ENCODE measurements at regions not wholly inside any gene's neighbourhood (a gene's known extent, or its start where the extent isn't known, plus 50 kb on each side); places are given as distances from the start of the nearest gene placed in this dataset.

DNA sequence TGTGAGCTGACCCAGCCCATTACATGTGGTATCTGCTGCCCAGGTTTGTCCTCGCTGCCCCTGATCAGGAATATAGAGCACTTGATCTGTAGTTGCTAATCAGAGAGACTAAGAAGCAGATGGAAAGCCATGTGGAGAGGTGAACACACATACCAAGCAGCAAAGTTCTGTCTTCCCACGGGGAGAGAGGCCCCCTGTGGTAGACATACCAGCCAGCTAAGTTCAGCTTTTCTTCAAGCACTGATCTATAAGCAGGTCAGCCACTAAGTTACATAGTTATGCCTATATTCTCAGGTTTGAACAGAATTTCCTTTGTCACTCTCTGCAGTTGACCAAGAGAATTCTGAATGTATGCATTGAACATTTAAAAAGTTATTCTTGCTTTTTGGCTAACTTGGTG, 76.4 kb downstream of the DDX3Y start:
- Mint-ChIP-seq H3K27me3 (peaks cover 0 to 11% of the 10 kb centered on the region in 2 donors), H3K9me3 (no peaks in the 10 kb centered on the region), H3K4me3 (no peak overlapping the region), H3K36me3 (ENCODE audit: insufficient read depth) (no peaks in the 10 kb centered on the region), H3K4me1 (ENCODE audit: low read depth in 2 of 2) (no peaks in the 10 kb centered on the region), H3K27ac (no peak overlapping the region)
- no peak for DNase-seq
- ATAC-seq (replicated peaks) = no peak

DNA sequence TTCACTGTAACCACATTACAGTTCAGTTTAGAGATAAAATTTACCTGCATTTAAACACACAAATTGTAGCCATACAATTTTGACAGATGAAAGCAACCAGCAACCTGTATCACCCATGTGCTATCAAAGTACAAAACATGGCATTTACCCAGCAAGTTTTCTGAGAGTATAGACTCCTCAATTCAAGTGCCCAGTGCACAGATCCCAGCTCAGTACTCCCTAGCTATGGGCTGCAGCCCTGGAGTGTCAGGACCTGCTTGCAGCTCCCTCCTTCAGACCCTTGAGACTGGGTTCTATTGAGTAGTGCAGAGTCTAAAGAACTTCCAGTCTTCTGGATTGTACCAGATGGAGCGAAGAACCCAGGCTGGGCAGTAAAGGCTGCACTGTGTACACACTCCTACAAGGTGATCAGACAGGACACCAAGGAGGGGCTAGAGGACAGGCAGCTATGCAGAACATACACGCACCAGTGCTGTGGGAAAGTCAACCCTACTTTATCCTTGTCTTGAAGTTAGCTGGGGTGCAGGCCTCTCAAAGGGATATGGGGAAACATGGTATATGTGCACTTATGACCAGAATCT, 77.7 kb downstream of the DDX3Y start:
- no peaks in the 10 kb centered on the region for H3K36me3 Mint-ChIP-seq (ENCODE audit: insufficient read depth)
- no peak overlapping the region for H3K4me3 Mint-ChIP-seq
- peaks cover 0 to 5% of the 10 kb centered on the region in 2 donors for H3K27me3 Mint-ChIP-seq
- no peak for ATAC-seq (replicated peaks)
- H3K27ac Mint-ChIP-seq = no peak overlapping the region
- no peaks in the 10 kb centered on the region for H3K9me3 Mint-ChIP-seq
- H3K4me1 Mint-ChIP-seq (ENCODE audit: low read depth in 2 of 2) = no peaks in the 10 kb centered on the region
- no peak for DNase-seq

DNA sequence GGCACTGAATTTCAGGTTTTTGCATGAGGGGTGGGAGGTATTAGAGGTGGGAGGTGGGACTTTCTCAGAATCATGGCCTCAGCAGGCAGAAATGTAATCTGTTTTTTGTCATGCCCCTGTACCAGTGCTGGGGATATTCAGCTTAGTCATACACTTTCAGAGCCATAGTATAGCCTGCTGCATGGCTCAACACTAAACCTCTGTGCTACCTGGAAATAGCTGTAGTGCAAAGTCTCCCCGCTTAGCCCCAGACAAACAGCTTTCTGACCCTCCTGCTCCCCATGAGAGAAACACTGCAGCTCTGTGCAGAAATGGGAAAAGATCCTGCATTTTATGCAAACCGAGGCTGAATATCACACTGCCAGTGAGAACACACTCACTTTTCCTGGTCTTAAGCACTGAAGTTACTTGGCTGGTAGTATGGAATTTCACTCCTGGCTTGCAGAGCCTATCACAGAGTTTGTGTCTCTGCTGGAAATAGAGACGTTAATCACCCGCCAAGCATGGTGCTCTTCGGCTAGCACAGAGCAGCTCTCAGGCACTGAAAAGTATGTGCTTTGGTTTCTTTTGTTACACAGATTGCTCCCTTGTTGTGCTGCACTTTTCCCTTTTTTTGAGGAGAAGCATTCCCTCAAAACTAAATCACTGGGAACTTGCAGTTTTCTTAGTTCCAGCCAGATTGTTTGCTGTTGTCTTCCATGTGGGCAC, 80.1 kb downstream of the DDX3Y start:
- DNase-seq (no peak), ATAC-seq (replicated peaks) (no peak)
- Mint-ChIP-seq H3K4me1 (ENCODE audit: low read depth in 2 of 2) (no peaks in the 10 kb centered on the region), H3K4me3 (no peak overlapping the region), H3K27ac (no peak overlapping the region), H3K36me3 (ENCODE audit: insufficient read depth) (peaks cover 2% of the 10 kb centered on the region), H3K27me3 (peaks cover 0 to 10% of the 10 kb centered on the region in 2 donors), H3K9me3 (no peaks in the 10 kb centered on the region)

DNA sequence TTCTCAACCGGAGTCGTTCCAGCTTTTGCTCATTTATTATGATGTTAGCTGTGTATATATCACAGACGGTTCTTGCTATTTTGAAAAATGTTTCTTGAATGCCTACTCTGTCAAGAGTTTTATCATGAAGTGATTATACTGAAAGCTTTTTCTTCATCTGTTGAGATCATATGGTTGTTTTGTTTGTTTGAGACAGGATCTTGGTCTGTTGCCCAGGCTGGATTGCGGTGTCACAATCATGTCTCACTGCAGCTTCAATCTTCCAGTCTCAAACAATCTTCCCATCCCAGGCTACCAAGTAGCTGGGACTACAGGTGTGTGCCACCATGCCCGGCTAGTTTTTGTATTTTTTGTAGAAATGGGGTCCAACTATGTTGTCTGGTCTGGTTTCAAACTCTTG, 112.8 kb downstream of the DDX3Y start:
- ATAC-seq (replicated peaks) = no peak
- H3K36me3 Mint-ChIP-seq (ENCODE audit: insufficient read depth) = no peaks in the 10 kb centered on the region
- no peak for DNase-seq
- H3K4me3 Mint-ChIP-seq = no peak overlapping the region
- H3K27ac Mint-ChIP-seq = no peak overlapping the region
- H3K27me3 Mint-ChIP-seq = peaks cover 5 to 7% of the 10 kb centered on the region in 2 donors
- no peaks in the 10 kb centered on the region for H3K4me1 Mint-ChIP-seq (ENCODE audit: low read depth in 2 of 2)
- no peaks in the 10 kb centered on the region for H3K9me3 Mint-ChIP-seq

DNA sequence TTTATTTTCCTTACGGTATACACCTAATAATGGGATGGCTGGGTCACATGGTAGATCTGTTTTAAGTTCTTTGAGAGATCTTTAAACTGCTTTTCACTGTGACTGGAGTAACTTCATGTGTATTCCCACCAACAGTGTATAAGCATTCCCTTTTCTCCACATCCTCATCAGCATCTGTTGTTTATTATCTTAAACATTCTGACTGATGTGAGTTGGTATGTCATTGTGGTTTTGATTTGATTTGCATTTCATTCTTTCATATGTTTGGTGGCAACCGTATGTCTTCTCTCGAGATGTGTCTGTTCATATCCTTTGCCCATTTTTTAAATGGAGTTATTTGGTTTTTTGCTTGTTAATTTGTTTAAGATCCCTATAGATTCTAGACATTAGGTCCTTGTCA, 114.8 kb downstream of the DDX3Y start:
- H3K4me3 Mint-ChIP-seq = no peak overlapping the region

DNA sequence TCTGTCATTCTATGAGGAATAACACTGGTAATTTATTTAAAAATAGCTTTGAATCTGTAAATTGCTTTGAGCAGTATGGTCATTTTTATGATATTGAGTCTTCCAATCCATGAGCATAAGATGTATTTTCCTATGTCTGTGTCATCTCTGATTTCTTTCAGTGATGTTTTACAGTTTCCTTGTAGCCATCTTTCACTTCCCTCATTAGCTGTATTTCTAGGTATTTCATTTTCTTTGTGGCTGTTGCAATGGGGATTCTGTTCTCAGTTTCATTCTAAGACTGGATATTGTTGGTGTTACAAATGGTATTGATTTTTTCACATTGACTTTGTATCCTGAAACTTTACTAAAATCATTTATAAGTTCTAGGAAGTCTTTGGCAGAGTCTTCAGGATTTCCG, 116.2 kb downstream of the DDX3Y start:
- Mint-ChIP-seq H3K4me3 (no peak overlapping the region), H3K36me3 (ENCODE audit: insufficient read depth) (no peaks in the 10 kb centered on the region), H3K27me3 (peaks cover 5 to 7% of the 10 kb centered on the region in 2 donors), H3K4me1 (ENCODE audit: low read depth in 2 of 2) (no peaks in the 10 kb centered on the region), H3K27ac (no peak overlapping the region), H3K9me3 (no peaks in the 10 kb centered on the region)
- no peak for ATAC-seq (replicated peaks)
- DNase-seq = no peak

More for the DNA sequence above, 114.8 kb downstream of the DDX3Y start:
- Mint-ChIP-seq H3K27ac (no peak overlapping the region), H3K4me1 (ENCODE audit: low read depth in 2 of 2) (no peaks in the 10 kb centered on the region), H3K36me3 (ENCODE audit: insufficient read depth) (no peaks in the 10 kb centered on the region), H3K27me3 (peaks cover 5 to 7% of the 10 kb centered on the region in 2 donors), H3K9me3 (no peaks in the 10 kb centered on the region)
- no peak for ATAC-seq (replicated peaks)
- DNase-seq = no peak

DNA sequence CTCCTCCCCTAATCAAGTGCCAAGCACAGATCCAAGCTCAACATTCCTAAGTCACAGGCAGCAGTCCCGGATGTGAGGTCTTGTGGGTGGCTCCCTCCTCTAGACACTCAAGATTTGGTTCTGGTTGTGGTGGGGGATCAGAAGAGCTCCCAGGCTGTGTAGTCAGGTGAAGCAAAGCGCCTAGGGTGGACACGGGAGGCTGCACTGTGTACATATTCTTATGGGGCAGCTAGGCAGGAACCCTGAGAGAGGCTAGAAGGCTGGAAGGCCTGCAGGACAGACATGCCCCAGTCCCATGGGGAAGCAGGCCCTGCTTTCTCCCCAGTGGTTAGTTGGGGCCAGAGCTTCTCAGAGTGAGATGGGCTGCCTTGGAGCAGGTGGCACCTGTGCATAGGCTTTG, 118.9 kb downstream of the DDX3Y start:
- no peak overlapping the region for H3K4me3 Mint-ChIP-seq
- no peak for DNase-seq
- peaks cover 0 to 2% of the 10 kb centered on the region in 2 donors for H3K9me3 Mint-ChIP-seq
- ATAC-seq (replicated peaks) = no peak
- peaks cover 7 to 17% of the 10 kb centered on the region in 2 donors for H3K27me3 Mint-ChIP-seq
- no peaks in the 10 kb centered on the region for H3K36me3 Mint-ChIP-seq (ENCODE audit: insufficient read depth)
- H3K4me1 Mint-ChIP-seq (ENCODE audit: low read depth in 2 of 2) = no peaks in the 10 kb centered on the region
- no peak overlapping the region for H3K27ac Mint-ChIP-seq

DNA sequence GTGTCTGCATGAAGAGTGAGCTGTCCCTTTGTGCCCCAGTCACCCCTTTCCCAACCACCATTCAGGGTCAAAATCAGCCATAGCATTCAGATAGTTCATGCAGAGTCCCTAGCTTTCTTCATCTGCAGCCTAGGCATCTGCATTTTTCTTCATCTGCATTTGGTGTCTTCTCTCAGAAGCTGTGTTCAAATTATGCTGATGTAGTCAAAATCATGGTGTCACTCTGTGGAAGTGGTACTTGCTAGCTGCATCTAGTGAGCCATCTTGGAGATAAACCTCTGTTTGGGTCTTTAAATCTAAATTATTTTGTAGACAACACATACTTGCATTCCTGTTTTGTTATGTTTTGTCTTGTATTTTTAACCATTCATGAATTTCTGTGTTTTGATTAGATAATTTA, 119.8 kb downstream of the DDX3Y start:
- Mint-ChIP-seq H3K4me3 (no peak overlapping the region), H3K27me3 (peaks cover 7 to 17% of the 10 kb centered on the region in 2 donors), H3K36me3 (ENCODE audit: insufficient read depth) (no peaks in the 10 kb centered on the region), H3K9me3 (peaks cover 0 to 3% of the 10 kb centered on the region in 2 donors), H3K27ac (no peak overlapping the region), H3K4me1 (ENCODE audit: low read depth in 2 of 2) (no peaks in the 10 kb centered on the region)
- ATAC-seq (replicated peaks) = no peak
- no peak for DNase-seq

DNA sequence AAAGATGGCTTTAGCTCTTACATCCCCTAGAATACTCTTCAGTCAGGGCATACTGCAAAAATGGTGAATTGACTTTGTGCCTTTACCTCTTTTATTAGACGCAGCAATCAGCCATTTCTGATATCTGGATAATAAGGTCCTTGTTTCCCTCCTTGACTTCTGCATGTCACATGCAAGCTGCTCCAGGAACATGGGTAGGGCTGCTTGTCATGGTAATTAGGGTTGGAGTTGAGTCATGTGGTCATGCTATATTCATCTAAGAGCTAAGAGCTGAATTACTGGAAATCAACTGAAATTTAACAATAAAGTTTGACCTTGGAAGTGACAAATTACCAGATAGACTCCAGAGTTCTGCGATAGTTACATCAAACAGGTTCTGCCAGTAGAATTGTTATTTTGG, 122.2 kb downstream of the DDX3Y start:
- no peak overlapping the region for H3K27ac Mint-ChIP-seq
- no peaks in the 10 kb centered on the region for H3K36me3 Mint-ChIP-seq (ENCODE audit: insufficient read depth)
- H3K4me1 Mint-ChIP-seq (ENCODE audit: low read depth in 2 of 2) = no peaks in the 10 kb centered on the region
- peaks cover 0 to 6% of the 10 kb centered on the region in 2 donors for H3K9me3 Mint-ChIP-seq
- no peak overlapping the region for H3K4me3 Mint-ChIP-seq
- DNase-seq (no peak), ATAC-seq (replicated peaks) (no peak)
- peaks cover 0 to 22% of the 10 kb centered on the region in 2 donors for H3K27me3 Mint-ChIP-seq

DNA sequence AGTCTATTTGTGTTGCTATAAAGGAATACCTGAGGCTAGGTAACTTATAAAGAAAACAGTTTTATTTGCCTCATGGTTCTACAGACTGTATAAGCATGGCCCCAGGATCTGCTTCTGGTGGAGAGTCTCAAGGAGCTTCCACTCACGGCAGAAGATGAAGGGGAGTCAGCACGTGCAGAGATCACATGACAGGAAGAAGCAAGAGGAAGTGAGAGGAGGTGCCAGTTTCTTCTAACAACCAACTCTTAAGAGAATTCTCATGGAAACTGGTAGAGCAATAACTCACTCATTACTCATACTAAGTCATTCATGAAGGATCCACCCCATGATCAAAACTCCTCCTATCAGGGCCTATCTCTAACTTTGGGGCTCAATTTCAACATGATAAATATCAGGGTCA, 135.6 kb downstream of the DDX3Y start:
- no peak for ATAC-seq (replicated peaks)
- no peak overlapping the region for H3K4me3 Mint-ChIP-seq
- peaks cover 0 to 5% of the 10 kb centered on the region in 2 donors for H3K9me3 Mint-ChIP-seq
- H3K27me3 Mint-ChIP-seq = peaks cover 0 to 29% of the 10 kb centered on the region in 2 donors
- no peaks in the 10 kb centered on the region for H3K4me1 Mint-ChIP-seq (ENCODE audit: low read depth in 2 of 2)
- no peak overlapping the region for H3K27ac Mint-ChIP-seq
- peaks cover 3% of the 10 kb centered on the region for H3K36me3 Mint-ChIP-seq (ENCODE audit: insufficient read depth)
- DNase-seq = no peak

DNA sequence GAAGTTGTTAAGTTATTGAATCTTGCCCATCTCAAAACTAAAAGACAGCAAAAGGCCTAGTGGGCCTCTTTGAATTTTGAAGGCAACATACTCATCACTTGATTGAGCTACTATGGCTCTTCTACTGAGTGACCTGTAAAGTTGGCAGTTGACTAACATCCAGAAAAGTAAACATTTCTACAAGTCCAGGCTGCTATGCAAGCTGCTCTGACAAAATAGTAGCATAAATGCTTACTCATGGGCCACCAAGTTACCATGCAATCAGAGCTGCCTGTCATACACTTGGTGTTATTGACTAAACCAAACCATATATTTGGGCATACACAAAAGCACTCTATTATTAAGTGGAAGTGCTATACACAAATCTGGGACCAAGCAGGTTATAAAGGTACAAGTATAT, 148.8 kb downstream of the DDX3Y start:
- ATAC-seq (replicated peaks) (no peak), DNase-seq (no peak)
- no peaks in the 10 kb centered on the region for H3K36me3 Mint-ChIP-seq (ENCODE audit: insufficient read depth)
- H3K27me3 Mint-ChIP-seq = no peaks in the 10 kb centered on the region
- no peak overlapping the region for H3K27ac Mint-ChIP-seq
- H3K4me3 Mint-ChIP-seq = no peak overlapping the region
- no peaks in the 10 kb centered on the region for H3K4me1 Mint-ChIP-seq (ENCODE audit: low read depth in 2 of 2)
- peaks cover 0 to 6% of the 10 kb centered on the region in 2 donors for H3K9me3 Mint-ChIP-seq

DNA sequence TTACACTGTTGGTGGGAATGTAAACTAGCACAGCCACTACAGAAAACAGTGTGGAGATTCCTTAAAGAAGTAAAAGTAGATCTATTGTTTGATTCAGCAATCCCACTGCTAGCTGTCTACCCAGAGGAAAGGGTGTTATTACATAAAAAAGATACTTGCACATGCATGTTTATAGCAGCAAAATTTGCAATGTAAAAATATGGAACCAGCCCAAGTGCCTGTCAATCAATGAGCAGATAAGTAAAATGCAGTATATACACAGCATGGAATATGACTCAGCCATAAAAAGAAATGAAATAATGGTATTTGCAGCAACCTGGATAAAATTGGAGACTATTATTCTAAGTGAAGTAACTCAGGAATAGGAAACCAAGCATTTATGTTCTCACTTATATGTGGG, 161.7 kb downstream of the DDX3Y start:
- H3K9me3 Mint-ChIP-seq = no peaks in the 10 kb centered on the region
- H3K27me3 Mint-ChIP-seq = no peaks in the 10 kb centered on the region
- no peaks in the 10 kb centered on the region for H3K4me1 Mint-ChIP-seq (ENCODE audit: low read depth in 2 of 2)
- DNase-seq (no peak), ATAC-seq (replicated peaks) (no peak)
- no peaks in the 10 kb centered on the region for H3K36me3 Mint-ChIP-seq (ENCODE audit: insufficient read depth)
- H3K27ac Mint-ChIP-seq = no peak overlapping the region
- H3K4me3 Mint-ChIP-seq = no peak overlapping the region

DNA sequence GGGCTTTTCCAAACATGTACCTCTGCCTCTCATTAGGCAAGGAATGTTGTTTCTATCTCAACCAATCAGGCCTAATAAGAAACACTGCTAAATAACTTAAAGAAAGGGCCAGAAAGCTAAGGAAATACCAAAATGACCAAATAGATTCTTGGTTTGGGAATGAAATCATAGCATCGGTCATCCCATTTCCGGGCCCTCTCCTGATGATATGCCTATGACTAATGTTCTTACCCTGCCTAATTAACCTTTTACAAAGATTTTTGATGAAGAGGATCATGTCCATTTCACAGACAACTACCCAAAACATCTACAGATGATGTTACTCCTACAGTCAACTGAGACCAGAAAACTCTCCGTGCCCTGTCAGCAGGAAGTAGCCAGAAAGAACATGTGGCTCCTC, 164.0 kb downstream of the DDX3Y start:
- Mint-ChIP-seq H3K4me1 (ENCODE audit: low read depth in 2 of 2) (no peaks in the 10 kb centered on the region), H3K27ac (no peak overlapping the region), H3K27me3 (no peaks in the 10 kb centered on the region), H3K4me3 (no peak overlapping the region), H3K9me3 (no peaks in the 10 kb centered on the region), H3K36me3 (ENCODE audit: insufficient read depth) (no peaks in the 10 kb centered on the region)
- ATAC-seq (replicated peaks) (no peak), DNase-seq (no peak)

DNA sequence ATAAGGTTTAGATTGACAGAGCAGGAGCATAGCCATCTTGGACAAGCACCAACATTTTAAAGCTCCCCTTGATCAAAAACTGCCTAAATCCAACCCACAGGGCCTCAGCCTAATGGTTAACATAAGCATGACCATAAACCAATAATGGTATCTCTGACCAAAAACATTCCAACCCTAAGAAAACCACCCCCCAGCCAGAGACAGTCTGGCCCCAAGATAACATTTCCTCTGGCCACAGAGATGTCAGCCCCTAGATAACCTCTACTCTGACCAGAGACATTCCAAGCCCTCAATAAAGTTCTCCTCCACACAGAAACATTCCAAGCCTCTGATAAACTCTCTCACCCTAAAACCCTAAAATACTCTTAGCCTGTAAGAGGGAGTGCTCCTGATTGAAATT, 164.4 kb downstream of the DDX3Y start:
- H3K27ac Mint-ChIP-seq = no peak overlapping the region
- H3K4me3 Mint-ChIP-seq = no peak overlapping the region
- no peaks in the 10 kb centered on the region for H3K27me3 Mint-ChIP-seq

More for the DNA sequence above, 164.4 kb downstream of the DDX3Y start:
- Mint-ChIP-seq H3K9me3 (no peaks in the 10 kb centered on the region), H3K4me1 (ENCODE audit: low read depth in 2 of 2) (no peaks in the 10 kb centered on the region), H3K36me3 (ENCODE audit: insufficient read depth) (no peaks in the 10 kb centered on the region)
- ATAC-seq (replicated peaks) (no peak), DNase-seq (no peak)

Data from effector memory CD8-positive, alpha-beta T cell (primary cell).